GM18907 (cell line): ENCODE measurements at regions not wholly inside any gene's neighbourhood (a gene's known extent, or its start where the extent isn't known, plus 50 kb on each side); places are given as distances from the start of the nearest gene placed in this dataset.

ENCODE experiments used
- ATAC-seq: cut with Tn5 transposase; IDR thresholded peaks from one replicate; pipeline ENCODE4 v1.9.1; 2021; ENCODE audit warnings: mild to moderate bottlenecking, moderate library complexity; ENCODE audit not compliant: unreplicated experiment

GRCh38 chr11:13868710-13869397 is 93.7 kb upstream of the SPON1 start:
- ATAC-seq, result no peak

- no peak for ATAC-seq
These were observed 93.1 kb upstream of the SPON1 start for GRCh38 chr11:13869398-13869886.

GRCh38 chr11:13874597-13874996 is 87.9 kb upstream of the SPON1 start:
- ATAC-seq, result no peak

GRCh38 chr11:13875643-13876042 is 86.9 kb upstream of the SPON1 start:
- ATAC-seq, result no peak

- ATAC-seq, result no peak
These were observed 86.1 kb upstream of the SPON1 start for GRCh38 chr11:13876423-13876822.

- ATAC-seq, result no peak
These were observed 84.4 kb upstream of the SPON1 start for GRCh38 chr11:13878077-13878476.

- no peak for ATAC-seq
These were observed 81.9 kb upstream of the SPON1 start for GRCh38 chr11:13880634-13881033.

- ATAC-seq, result no peak
These were observed 81.2 kb upstream of the SPON1 start for GRCh38 chr11:13881226-13881905.

GRCh38 chr11:13883042-13883441 is 79.5 kb upstream of the SPON1 start:
- peak; percentile 87 for ATAC-seq

- ATAC-seq, result no peak
These were observed 78.9 kb upstream of the SPON1 start for GRCh38 chr11:13883589-13883988.

GRCh38 chr11:13884158-13884799 is 78.2 kb upstream of the SPON1 start:
- ATAC-seq, result no peak

GRCh38 chr11:13885083-13885482 is 77.4 kb upstream of the SPON1 start:
- no peak for ATAC-seq

- ATAC-seq, result no peak
These were observed 72.8 kb upstream of the SPON1 start for GRCh38 chr11:13889552-13890249.

GRCh38 chr11:13891911-13892310 is 70.6 kb upstream of the SPON1 start:
- ATAC-seq, result no peak

- no peak for ATAC-seq
These were observed 66.1 kb upstream of the SPON1 start for GRCh38 chr11:13896175-13896980.

GRCh38 chr11:13896981-13897353 is 65.6 kb upstream of the SPON1 start:
- ATAC-seq, result no peak

- no peak for ATAC-seq
These were observed 64.8 kb upstream of the SPON1 start for GRCh38 chr11:13897646-13898276.

GRCh38 chr11:13899603-13900002 is 62.9 kb upstream of the SPON1 start:
- no peak for ATAC-seq

- ATAC-seq, result no peak
These were observed 60.0 kb upstream of the SPON1 start for GRCh38 chr11:13902523-13902922.

- ATAC-seq, result no peak
These were observed 57.3 kb upstream of the SPON1 start for GRCh38 chr11:13905137-13905781.
